ENCODE measurements at regions not wholly inside any gene's neighbourhood (a gene's known extent, or its start where the extent isn't known, plus 50 kb on each side); places are given as distances from the start of the nearest gene placed in this dataset.

GRCh38 chrX:138853936-138854335, 142.4 kb upstream of the FGF13 start:
- H3K27me3 Mint-ChIP-seq (ENCODE audit: insufficient read depth, low read depth, poor library complexity) = no peaks in the 10 kb centered on the region
- TF ChIP-seq ZNF114 (CRISPR knock-in tag; IDR thresholded peaks at IDR 0.05) (no peak), POLR2AphosphoS5 (IDR thresholded peaks at IDR 0.05; ENCODE audit: low read depth) (no peak), CREB1 (CRISPR knock-in tag; IDR thresholded peaks at IDR 0.05; ENCODE audit: low read depth) (no peak), ZNF462 (CRISPR knock-in tag; IDR thresholded peaks at IDR 0.05) (no peak), STAT1 (IDR thresholded peaks at IDR 0.05; ENCODE audit: unreplicated experiment) (no peak), EZH2 (IDR thresholded peaks at IDR 0.05; ENCODE audit: low read depth, unreplicated experiment) (no peak), ETS1 (IDR thresholded peaks at IDR 0.05) (no peak), EZH2phosphoT487 (IDR thresholded peaks at IDR 0.05; ENCODE audit: unreplicated experiment) (no peak), JUNB (IDR thresholded peaks at IDR 0.05; ENCODE audit: unreplicated experiment) (no peak), CTCF (conservative IDR thresholded peaks at IDR 0.05; ENCODE audit: low read depth in 2 of 2) (no peak), ZNF331 (CRISPR knock-in tag; IDR thresholded peaks at IDR 0.05; ENCODE audit: low read depth) (no peak), NANOG (IDR thresholded peaks at IDR 0.05; ENCODE audit: borderline replicate concordance) (no peak), REST (IDR thresholded peaks at IDR 0.05; ENCODE audit: unreplicated experiment) (no peak)

More at GRCh38 chrX:138853936-138854335, 142.4 kb upstream of the FGF13 start:
- no peaks in the 10 kb centered on the region for H3K9me3 Mint-ChIP-seq
- H3K4me2 ChIP-seq = no peak overlapping the region
- DNase-seq (ENCODE audit: low spot score) (no peak), ATAC-seq (no peak)
- peaks cover 4% of the 10 kb centered on the region; the same call in 1 of the 3 replicates for H3K4me1 Mint-ChIP-seq
- H3K4me1 ChIP-seq (ENCODE audit: insufficient read depth) = no peaks in the 10 kb centered on the region
- no peak overlapping the region for H3K27ac ChIP-seq (ENCODE audit: low read depth)
- H3K79me2 ChIP-seq (replicated peaks; ENCODE audit: insufficient read depth) = no peaks in the 10 kb centered on the region
- H3K27me3 ChIP-seq (ENCODE audit: insufficient read depth) = no peaks in the 10 kb centered on the region
- H3K36me3 Mint-ChIP-seq (ENCODE audit: low read depth) = no peaks in the 10 kb centered on the region
- H2AFZ ChIP-seq = no peak overlapping the region
- H4K20me1 ChIP-seq (replicated peaks; ENCODE audit: insufficient read depth) = no peaks in the 10 kb centered on the region
- no peaks in the 10 kb centered on the region for H3F3A ChIP-seq (replicated peaks; ENCODE audit: low read depth)
- H3K4me3 Mint-ChIP-seq = no peak overlapping the region
- no peak overlapping the region for H3K4me3 ChIP-seq
- H3K9me2 ChIP-seq (ENCODE audit: insufficient read depth) = no peaks in the 10 kb centered on the region
- no peak overlapping the region for H3K27ac Mint-ChIP-seq
- no peaks in the 10 kb centered on the region for H3K36me3 ChIP-seq (ENCODE audit: insufficient read depth)
